HG03342 (cell line): ENCODE measurements at regions not wholly inside any gene's neighbourhood (a gene's known extent, or its start where the extent isn't known, plus 50 kb on each side); places are given as distances from the start of the nearest gene placed in this dataset.
"Not testable (repeated sequence)": the region's sequence is repeated elsewhere in the genome, so short reads cannot be mapped to it uniquely, and the experiment has no call there.

Experiments used
- ATAC-seq: cut with Tn5 transposase; IDR thresholded peaks from one replicate; pipeline ENCODE4 v1.9.1; 2021; ENCODE audit warnings: mild to moderate bottlenecking, moderate library complexity; ENCODE audit not compliant: unreplicated experiment

DNA sequence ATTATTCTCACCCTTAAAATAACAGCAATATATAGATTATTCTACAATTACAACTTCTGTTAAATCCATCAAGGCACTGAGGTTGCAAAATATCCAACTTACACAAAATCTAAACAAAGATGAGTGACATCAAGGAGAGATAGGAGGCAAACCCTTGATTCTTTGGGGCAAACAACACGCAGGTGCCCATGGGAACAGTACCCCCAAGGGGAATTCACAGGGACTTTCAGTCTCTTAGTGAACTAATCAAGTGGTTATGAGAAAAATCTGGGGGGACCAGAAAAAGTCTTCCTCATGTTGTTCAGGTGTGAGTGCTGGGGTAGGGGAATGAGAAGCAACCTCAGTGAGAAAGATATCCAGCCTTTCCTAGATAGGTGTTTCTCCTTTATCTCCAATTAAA is 1107.9 kb downstream of the PLA2G4A start:
- ATAC-seq = no peak

DNA sequence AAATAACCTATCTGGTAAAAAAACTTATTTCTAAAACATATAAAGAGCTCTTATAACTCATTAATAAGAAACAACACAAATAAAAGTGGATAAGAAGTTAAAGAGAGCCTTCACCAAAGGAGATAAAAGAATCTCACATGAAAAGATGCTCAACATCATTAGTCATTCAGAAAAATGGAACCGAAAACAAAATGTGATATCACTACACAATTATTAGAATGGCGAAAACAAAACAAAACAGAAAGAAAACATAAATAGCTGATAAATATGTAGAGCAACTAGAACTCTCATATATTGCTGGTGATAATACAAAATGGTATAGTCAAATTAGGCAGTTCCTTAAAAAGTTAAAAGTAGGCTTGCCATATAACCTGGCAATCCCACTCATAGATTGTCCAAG is 1109.3 kb downstream of the PLA2G4A start:
- no peak for ATAC-seq

DNA sequence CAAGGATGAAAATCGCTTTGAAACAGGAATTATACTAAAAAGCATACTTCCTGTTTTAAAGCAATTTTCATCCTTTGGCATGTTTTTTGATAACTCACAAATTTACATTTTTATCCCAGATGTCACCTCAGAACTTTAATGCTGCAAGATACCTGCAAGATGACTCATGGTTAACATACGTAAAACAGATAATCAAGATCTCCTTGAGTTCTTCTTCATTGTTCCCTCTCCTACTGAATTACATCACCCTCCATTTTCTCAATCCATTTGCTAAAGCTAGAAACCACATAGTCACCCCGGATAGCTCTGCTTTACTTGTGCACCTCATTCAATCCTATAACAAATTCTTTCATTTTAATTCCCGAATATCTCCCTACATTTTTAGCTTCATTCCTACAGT is 1114.2 kb downstream of the PLA2G4A start:
- no peak for ATAC-seq

DNA sequence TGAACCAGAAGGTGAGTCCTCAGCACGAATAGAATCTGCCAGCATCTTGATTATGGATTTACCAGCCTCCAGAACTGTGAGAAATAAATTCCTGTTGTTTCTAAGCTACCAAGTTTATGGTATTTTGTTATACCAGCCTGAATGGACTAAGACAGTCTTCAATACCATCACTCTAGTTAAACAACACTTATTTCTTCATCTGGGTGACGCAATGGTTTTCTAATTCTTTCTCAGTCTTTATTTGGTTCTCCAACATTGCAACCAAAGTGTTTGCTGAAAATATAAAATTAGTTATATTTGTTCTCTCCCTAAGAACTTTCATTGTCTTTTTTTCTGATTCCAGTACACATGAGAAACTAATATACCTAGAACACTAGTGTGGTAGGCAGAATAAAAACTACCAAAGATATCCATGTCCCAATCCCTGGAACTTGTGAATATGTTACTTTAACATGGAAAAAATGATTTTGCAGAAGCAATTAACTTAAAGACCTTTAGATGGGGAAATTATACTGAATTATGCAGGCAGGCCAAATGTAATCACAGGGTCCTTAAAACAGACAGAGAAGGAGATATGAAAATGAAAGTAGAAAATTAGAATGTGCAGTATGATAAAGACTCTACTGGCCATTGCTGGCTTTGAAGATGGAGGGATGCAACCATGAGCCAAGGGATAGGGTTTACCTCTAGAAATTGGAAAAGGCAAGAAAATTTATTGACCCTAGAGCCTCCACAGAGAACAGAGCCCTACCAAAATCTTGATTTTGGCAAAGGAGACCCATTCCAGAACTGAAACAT is 1115.1 kb downstream of the PLA2G4A start:
- ATAC-seq = no peak

- ATAC-seq = not testable (repeated sequence)
Measured at GRCh38 chr1:187946661-187947060, 1117.9 kb downstream of the PLA2G4A start.

DNA sequence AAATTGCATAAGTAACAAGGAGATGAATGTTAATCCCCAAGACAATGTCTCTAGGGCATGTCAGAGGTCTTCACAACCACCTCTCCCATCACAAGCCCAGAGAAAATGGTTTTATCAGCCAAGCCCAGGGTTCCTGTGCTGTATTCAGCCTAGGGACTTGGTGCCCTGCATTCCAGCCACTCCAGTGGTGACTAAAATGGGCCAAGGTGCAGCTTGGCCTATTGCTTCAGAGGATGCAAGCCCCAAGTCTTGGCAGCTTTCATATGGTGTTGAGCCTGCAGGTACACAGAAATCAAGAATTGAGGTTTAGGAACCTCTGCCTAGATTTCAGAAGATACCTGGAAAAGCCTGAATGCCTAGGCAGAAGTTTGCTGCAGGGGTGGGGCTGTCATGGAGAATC is 1118.6 kb downstream of the PLA2G4A start:
- no peak for ATAC-seq

- ATAC-seq = no peak
Measured at GRCh38 chr1:187948170-187948794, 1119.5 kb downstream of the PLA2G4A start.

DNA sequence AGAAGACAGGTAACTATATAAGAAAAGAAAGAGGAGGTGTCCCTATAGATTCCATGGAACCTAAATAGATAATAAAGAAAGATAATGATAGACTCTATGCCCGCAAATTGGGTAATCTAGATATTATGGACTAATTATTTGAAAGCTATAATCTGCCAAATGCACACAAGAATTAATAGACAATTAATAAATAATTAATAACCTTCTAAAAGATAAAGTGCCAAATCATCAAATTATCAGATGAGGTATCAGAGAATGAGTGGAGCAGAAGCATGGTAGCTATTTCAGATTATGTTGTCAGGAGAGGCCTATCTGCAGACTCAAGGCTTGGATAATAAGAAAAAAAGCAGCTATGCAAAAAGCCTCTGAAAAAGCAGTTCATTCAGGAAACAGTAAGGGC is 1120.8 kb downstream of the PLA2G4A start:
- ATAC-seq = no peak

DNA sequence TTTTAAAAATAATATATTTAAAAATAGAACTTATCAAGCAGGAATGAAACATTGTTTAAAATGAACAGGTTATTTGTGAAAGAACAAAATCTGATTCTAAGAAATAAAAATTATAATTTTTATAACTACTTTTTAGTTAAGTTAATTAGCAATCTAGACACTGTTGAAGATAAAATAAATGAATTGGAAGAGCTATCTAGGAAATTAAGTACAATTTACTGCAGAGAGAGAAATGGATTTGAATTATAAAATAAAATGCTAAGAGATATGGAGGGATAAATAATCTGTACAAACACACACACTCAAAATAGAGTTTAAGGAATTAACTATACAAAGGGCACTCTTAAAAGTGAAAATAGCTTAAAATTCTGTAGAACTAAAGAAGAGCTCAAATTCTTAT is 1123.1 kb downstream of the PLA2G4A start:
- ATAC-seq = no peak

- ATAC-seq = no peak
Measured at GRCh38 chr1:187952446-187952845, 1123.7 kb downstream of the PLA2G4A start.

DNA sequence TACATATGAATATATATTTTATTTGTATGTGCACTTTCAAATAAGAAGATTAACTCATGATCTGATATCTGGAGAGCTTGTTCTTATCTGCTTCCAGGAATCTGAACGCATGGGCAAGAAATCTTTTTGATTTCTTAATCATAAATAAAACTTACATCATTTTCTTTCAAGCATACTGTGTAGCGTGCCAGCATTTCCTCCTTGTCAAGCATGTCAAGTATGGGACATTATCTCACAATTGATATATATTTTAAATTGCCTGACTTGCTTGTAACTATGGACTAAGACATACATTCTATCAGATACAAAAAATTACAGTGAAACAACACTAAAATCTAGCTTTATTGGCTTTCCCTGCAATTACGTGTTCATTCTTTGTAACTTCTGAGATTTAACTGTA is 1128.2 kb downstream of the PLA2G4A start:
- no peak for ATAC-seq

DNA sequence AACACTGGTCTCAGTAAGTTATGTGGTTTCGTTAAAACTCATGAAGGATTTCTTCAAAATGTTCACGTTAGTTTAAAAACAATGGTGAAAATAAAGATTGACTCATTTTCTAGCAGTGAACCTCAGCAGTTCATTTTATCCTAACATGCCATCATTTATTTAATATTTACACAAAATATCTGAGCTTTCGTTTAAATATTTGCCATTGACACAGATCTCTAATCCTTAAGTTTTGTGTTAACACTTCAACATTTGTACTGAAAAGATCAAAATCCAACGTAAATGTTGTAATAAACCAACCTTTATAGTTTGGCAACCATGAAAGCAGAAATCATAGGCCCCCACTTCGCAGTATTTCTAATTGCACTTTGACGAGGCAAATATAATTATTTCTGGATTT is 1129.5 kb downstream of the PLA2G4A start:
- ATAC-seq = no peak

- no peak for ATAC-seq
Measured at GRCh38 chr1:187959062-187959461, 1130.3 kb downstream of the PLA2G4A start.

DNA sequence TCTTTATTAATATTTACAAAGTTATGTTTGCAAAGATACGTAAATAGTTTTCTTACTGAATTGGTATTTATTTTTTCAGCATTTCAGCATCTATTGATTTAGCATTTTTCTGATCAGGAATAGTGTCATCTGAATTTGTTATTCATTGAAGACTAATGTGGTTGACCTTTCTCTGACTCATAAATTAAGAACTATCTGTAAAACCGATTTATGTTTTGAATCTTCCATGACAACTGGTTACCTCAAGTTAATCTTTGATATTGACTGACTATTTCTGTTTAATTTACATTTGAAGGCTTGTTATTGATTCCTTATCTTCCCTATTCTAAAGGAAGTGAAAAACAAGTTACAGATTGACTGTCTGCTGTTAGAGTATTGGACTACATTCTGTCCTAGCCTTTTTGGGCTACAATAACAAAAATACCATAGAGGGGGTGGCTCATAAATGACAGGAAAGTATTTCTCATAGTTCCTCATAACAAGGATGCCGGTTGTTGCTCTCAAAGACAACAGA is 1131.4 kb downstream of the PLA2G4A start:
- ATAC-seq = no peak

DNA sequence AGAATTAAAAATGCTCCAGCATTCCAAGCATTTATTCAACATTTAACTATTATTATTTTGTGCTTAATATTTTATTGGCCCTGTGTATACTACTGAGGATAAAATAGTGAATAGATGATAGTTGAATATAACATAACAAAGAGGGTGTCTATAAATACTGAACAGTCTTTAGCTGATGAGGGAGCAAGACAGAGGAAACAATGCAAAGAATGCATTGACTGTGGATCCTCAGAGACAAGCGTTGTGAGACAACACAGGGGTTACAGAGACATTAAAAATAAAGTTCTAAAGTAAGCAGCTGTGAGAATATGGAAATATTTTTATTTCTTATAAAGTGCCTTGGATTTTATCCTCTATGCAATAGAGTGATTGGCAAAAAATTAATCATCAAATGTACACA is 1133.1 kb downstream of the PLA2G4A start:
- ATAC-seq = no peak

DNA sequence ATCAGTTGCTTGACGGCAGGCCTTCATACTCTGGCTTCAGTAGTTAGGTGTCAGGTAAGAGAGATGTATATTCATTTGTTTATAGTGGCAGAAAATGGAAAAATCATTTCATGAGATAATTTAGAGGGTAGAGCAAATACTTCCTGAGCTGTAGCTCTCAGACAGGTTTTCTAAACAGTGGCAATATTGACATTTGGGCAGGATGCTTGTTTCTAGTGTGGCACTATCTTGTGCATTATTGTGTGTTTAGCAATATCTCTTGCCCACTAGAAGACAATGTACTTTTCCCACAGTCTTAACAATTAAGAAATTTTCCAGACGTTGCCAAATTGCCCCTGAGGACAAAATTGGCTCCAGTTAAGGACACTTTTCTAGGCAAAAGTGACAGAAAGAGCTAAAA is 1143.1 kb downstream of the PLA2G4A start:
- ATAC-seq = no peak

- no peak for ATAC-seq
Measured at GRCh38 chr1:187977298-187977697, 1148.5 kb downstream of the PLA2G4A start.

DNA sequence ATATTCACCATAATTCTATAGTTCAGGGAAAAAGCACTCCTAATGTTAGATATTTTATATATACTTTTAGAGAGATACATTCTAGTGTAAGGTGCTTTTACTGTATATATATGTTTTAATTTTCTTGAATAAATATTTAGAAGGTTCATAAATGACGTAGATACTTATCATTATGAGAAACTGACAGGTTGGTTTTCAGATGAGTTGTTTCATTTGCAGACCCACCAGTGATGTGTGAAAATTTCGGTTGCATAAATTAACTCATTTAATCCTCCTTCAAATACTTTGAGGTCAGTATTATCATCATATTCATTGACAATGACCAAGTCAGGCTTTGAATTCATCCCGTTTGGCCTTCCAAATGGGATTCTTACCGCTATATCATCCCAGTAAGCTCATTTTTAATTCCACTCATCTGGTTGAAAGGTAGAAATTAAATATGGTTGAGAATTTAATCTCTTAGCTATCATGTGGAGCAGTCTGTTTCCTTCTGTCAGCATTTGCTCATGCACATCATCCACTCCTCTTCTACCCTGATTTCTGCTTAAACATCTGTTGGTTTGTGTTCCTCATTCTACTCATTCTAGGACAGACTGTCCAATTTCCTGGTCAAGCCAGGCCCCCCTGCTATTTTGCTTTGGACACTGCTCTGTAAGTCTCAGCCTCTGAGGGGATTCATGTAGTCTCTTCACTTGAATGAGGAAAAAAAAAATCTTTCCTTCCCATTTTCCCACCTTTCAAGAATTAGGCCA is 1156.6 kb downstream of the PLA2G4A start:
- peak; percentile 55 for ATAC-seq

DNA sequence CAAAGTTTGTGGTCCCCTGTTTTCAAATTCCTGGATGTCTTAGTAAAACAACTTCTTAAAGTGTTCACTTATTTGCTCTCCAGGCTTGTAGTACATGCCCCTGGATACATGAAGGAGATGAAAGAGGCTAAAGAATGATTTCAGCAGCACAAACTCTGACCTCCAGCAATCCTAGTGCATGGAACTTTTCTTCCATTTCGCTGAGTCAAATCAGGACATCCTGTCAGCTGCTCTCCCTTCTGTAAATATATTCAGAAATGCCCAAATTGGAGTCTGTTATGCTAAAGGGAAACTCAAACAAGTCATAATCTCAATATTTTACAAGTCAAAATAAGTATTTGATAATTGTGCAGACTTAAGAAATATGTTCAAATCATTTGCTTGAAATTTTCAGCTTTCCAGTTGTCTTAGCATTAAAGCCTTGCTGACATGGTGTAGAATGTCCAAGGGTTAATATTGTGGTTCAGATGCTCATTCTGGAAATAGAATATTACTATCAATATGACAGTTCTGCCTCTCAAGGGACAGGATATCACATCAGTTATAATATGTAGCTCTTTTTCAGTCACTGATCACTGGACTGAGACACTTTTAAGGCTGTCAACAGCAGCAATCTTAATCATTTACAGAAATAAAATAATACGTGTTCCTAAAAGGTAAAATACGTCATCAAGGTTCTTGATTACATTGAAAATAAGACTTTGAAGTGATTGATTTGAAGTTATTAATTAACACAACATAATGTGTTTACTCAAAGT is 1157.3 kb downstream of the PLA2G4A start:
- peak; percentile 77 for ATAC-seq

GRCh38 chr1:187987236-187987776 is 1158.6 kb downstream of the PLA2G4A start:
- no peak for ATAC-seq

- no peak for ATAC-seq
Measured at GRCh38 chr1:187991944-187992343, 1163.2 kb downstream of the PLA2G4A start.
